DOHH2 (cell line): ENCODE measurements at regions not wholly inside any gene's neighbourhood (a gene's known extent, or its start where the extent isn't known, plus 50 kb on each side); places are given as distances from the start of the nearest gene placed in this dataset.

Source experiments
- EZH2phosphoT487 ChIP-seq: fragments of 200-600 bp; sonication (generic); IDR thresholded peaks from 2 replicates; pipeline ENCODE4 v1.6.1; 2017; ENCODE audit warnings: borderline replicate concordance, mild to moderate bottlenecking, antibody characterized with exemption, low read length, moderate library complexity, mixed read lengths
- TF ChIP-seq, protein P1 (sequence below): fragments of 200-600 bp; sonication (generic); IDR thresholded peaks from one replicate; pipeline ENCODE4 v1.5.1; 2014; ENCODE audit warnings: antibody characterized with exemption, mild to moderate bottlenecking, low read depth, low read length; ENCODE audit not compliant: poor library complexity, severe bottlenecking

GRCh38 chr2:226611196-226611943 is 188.2 kb downstream of the IRS1 start:
- TF ChIP-seq, protein P1, sequence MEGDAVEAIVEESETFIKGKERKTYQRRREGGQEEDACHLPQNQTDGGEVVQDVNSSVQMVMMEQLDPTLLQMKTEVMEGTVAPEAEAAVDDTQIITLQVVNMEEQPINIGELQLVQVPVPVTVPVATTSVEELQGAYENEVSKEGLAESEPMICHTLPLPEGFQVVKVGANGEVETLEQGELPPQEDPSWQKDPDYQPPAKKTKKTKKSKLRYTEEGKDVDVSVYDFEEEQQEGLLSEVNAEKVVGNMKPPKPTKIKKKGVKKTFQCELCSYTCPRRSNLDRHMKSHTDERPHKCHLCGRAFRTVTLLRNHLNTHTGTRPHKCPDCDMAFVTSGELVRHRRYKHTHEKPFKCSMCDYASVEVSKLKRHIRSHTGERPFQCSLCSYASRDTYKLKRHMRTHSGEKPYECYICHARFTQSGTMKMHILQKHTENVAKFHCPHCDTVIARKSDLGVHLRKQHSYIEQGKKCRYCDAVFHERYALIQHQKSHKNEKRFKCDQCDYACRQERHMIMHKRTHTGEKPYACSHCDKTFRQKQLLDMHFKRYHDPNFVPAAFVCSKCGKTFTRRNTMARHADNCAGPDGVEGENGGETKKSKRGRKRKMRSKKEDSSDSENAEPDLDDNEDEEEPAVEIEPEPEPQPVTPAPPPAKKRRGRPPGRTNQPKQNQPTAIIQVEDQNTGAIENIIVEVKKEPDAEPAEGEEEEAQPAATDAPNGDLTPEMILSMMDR: no peak
- no peak for TF ChIP-seq EZH2phosphoT487
